Motor neuron (in vitro differentiated cells): ENCODE measurements at regions not wholly inside any gene's neighbourhood (a gene's known extent, or its start where the extent isn't known, plus 50 kb on each side); places are given as distances from the start of the nearest gene placed in this dataset.

Source experiments
- ATAC-seq, 8 experiments: fragments of 200-7000 bp; cut with Tn5 transposase; replicated peaks in 6 of 8; 2 replicates each; pipeline ENCODE4 v1.8.0; 2021; ENCODE audit warnings: mild to moderate bottlenecking in 8 of 8, moderate library complexity in 8 of 8
- H3K27ac ChIP-seq, 2 donors: fragments of 250-450 bp; sonication (Bioruptor Pico); 2 replicates each; pipeline ENCODE4 v1.9.0; 2021; ENCODE audit warnings: antibody characterized with exemption in 2 of 2, mild to moderate bottlenecking in 2 of 2, moderate library complexity in 1 of 2
- H3K4me1 ChIP-seq, 2 donors: fragments of 250-450 bp; sonication (Bioruptor Pico); replicated peaks in 1 of 2; 2 replicates each; pipeline ENCODE4 v1.6.1; 2021; ENCODE audit warnings: antibody characterized with exemption in 2 of 2, mild to moderate bottlenecking in 2 of 2, moderate library complexity in 1 of 2
- H3K4me3 ChIP-seq, 5 donors: fragments of 250-450 bp; sonication (Bioruptor Pico); 2 replicates each; pipeline ENCODE4 v1.9.0; 2021; ENCODE audit warnings: antibody characterized with exemption in 5 of 5, mild to moderate bottlenecking in 5 of 5, moderate library complexity in 4 of 5
- WGBS, 10 experiments: fragments of 450-650 bp; shearing (Covaris generic); methylation state at CpG; one replicate each; pipeline ENCODE4 v1.0.0; 2022; 5-methylcytosine and 5-hydroxymethylcytosine counted together
- in situ Hi-C, 9 experiments: fragments of 400-800 bp; cut with MboI; loops; one replicate each; pipeline ENCODE4 v1.15.0; 2021; ENCODE audit warnings: low sequenced_read_pairs in 9 of 9, low pct_unique_long_range_greater_than_20kb in 2 of 9; ENCODE audit not compliant: unreplicated experiment in 9 of 9

- Histone ChIP-seq H3K4me3 (no peak overlapping the region), H3K27ac (no peak overlapping the region), H3K4me1 (peaks cover 10 to 58% of the 10 kb centered on the region in 2 donors)
- ATAC-seq = peak in 3 of 8 experiments; percentile 19 to 76 (median 67)
- in situ Hi-C loops = no loop called here
- WGBS, 10 experiments = 39 to 94% (median 81%) methylated on average over 2 to 5 of the region's 5 CpGs; no CpG with 5 or more reads in 3 of the 10 experiments
These were observed 225.6 kb upstream of the PBX1 start for GRCh38 chr1:164333387-164333786.

GRCh38 chr1:164337394-164337793 is 221.6 kb upstream of the PBX1 start:
- WGBS, 10 experiments = 0 to 33% (median 20%) methylated on average over 1 to 2 of the region's 2 CpGs; no CpG with 5 or more reads in 5 of the 10 experiments
- in situ Hi-C loops = no loop called here
- ATAC-seq = peak in 5 of 8 experiments; percentile 73 to 91 (median 87)

GRCh38 chr1:164337885-164338284 is 221.1 kb upstream of the PBX1 start:
- H3K27ac ChIP-seq = no peak overlapping the region
- in situ Hi-C loops = no loop called here
- H3K4me1 ChIP-seq = peaks cover 10 to 49% of the 10 kb centered on the region in 2 donors
- WGBS, 10 experiments = 50 to 100% (median 67%) methylated on average over 1 of the region's 1 CpG; no CpG with 5 or more reads in 3 of the 10 experiments
- H3K4me3 ChIP-seq = no peak overlapping the region
- peak in 5 of 8 experiments; percentile 21 to 35 (median 28) for ATAC-seq

More at GRCh38 chr1:164337394-164337793, 221.6 kb upstream of the PBX1 start:
- peaks cover 10 to 49% of the 10 kb centered on the region in 2 donors for H3K4me1 ChIP-seq
- no peak overlapping the region for H3K4me3 ChIP-seq
- peak overlapping the region in 1 of 2 donors; percentile 1 for H3K27ac ChIP-seq

GRCh38 chr1:164343189-164343588 is 215.8 kb upstream of the PBX1 start:
- ATAC-seq = no peak
- WGBS, 10 experiments = 50 to 92% (median 63%) methylated on average over 2 of the region's 2 CpGs; no CpG with 5 or more reads in 5 of the 10 experiments
- Histone ChIP-seq H3K4me3 (no peak overlapping the region), H3K4me1 (no peaks in the 10 kb centered on the region), H3K27ac (no peak overlapping the region)
- in situ Hi-C loops = no loop called here

DNA sequence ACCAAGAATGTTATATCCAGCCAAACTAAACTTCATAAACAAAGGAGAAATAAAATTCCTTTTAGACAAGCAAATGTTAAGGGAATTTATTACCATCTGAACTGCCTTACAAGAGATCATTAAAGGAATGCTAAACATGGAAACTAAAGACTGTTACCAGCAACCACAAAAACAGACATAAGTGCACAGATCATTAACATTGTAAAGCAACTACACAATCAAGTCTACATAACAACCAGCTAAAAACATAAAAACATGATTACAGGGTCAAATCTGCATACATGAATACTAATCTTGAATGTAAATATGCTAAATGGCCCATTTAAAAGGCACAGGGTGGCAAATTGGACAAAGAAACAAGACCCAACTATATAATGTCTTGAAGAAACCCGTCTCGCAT is 211.0 kb upstream of the PBX1 start:
- Histone ChIP-seq H3K4me3 (no peak overlapping the region), H3K4me1 (no peaks in the 10 kb centered on the region), H3K27ac (no peak overlapping the region)
- WGBS, 10 experiments = 0 to 100% (median 64%) methylated on average over 1 to 2 of the region's 2 CpGs; no CpG with 5 or more reads in 2 of the 10 experiments
- in situ Hi-C loops = no loop called here
- ATAC-seq = peak in 2 of 8 experiments; percentile 41 to 93

DNA sequence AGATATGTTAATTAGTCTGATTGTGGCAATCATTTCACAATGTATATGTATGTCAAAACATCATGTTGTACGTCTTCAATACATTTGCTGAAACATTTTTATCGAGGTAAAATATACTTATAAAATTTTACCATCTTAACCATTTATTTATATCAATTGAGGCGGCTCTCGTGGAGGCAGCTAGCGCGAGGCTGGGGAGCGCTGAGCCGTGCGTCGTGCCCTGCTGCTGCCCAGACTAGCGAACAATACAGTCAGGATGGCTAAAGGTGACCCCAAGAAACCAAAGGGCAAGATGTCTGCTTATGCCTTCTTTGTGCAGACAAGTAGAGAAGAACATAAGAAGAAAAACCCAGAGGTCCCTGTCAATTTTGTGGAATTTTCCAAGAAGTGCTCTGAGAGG is 202.5 kb upstream of the PBX1 start:
- Histone ChIP-seq H3K27ac (no peak overlapping the region), H3K4me1 (no peaks in the 10 kb centered on the region), H3K4me3 (no peak overlapping the region)
- 67 to 100% (median 90%) methylated on average over 1 to 11 of the region's 11 CpGs for WGBS, 10 experiments
- ATAC-seq = no peak
- in situ Hi-C loops = no loop called here

- 0 to 100% (median 93%) methylated on average over 1 of the region's 1 CpG; no CpG with 5 or more reads in 4 of the 10 experiments for WGBS, 10 experiments
- Histone ChIP-seq H3K27ac (no peak overlapping the region), H3K4me3 (no peak overlapping the region), H3K4me1 (no peaks in the 10 kb centered on the region)
- no peak for ATAC-seq
- in situ Hi-C loops = no loop called here
These were observed 198.7 kb upstream of the PBX1 start for GRCh38 chr1:164360265-164360664.

GRCh38 chr1:164361927-164362326 is 197.1 kb upstream of the PBX1 start:
- in situ Hi-C loops = no loop called here

DNA sequence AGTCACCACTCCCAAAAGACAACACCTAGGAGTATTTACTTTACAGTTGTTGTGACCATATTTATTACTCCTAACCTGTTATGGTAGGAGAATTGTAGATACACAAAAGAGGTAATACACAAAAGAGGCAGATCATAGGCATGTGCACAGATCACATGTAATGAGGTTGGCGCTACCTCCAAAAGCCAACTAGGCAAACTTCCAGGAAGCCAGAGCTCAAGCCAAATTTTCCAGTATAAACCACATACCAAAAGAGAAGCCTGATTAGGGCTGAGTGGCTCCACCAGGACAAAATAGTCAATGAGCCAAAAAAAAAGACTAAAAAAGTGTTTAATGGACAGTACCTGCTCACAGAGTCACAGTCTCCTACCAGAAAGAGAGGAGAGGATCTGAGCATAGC is 195.0 kb upstream of the PBX1 start:
- 88 to 100% (median 100%) methylated on average over 1 of the region's 1 CpG; no CpG with 5 or more reads in 5 of the 10 experiments for WGBS, 10 experiments
- no peaks in the 10 kb centered on the region for H3K4me1 ChIP-seq
- ATAC-seq = no peak
- H3K27ac ChIP-seq = no peak overlapping the region
- no peak overlapping the region for H3K4me3 ChIP-seq
- in situ Hi-C loops = no loop called here

More at GRCh38 chr1:164361927-164362326, 197.1 kb upstream of the PBX1 start:
- Histone ChIP-seq H3K4me1 (no peaks in the 10 kb centered on the region), H3K4me3 (no peak overlapping the region), H3K27ac (no peak overlapping the region)
- no peak for ATAC-seq
- 60 to 100% (median 81%) methylated on average over 1 to 2 of the region's 2 CpGs; no CpG with 5 or more reads in 4 of the 10 experiments for WGBS, 10 experiments

DNA sequence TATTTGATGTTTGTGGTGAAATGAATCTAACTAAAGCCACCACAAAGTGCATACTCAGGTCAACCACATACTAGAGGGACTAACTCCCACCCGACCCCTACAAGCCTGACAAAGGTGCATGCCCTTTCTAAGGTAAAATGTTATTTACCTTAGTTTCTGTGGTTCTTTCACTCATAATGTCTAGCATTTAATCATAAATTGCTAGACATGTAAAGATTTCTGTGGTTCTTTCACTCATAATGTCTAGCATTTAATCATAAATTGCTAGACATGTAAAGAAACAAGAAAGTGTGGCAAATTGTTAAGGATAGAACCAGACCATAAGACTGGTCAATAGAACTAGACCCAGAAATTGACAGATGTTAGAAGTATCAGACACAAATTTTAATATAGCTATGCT is 193.0 kb upstream of the PBX1 start:
- in situ Hi-C loops = no loop called here
- 25 to 100% (median 73%) methylated on average over 1 of the region's 1 CpG; no CpG with 5 or more reads in 6 of the 10 experiments for WGBS, 10 experiments
- Histone ChIP-seq H3K4me3 (no peak overlapping the region), H3K27ac (no peak overlapping the region), H3K4me1 (no peaks in the 10 kb centered on the region)
- no peak for ATAC-seq

GRCh38 chr1:164369698-164370365 is 189.2 kb upstream of the PBX1 start:
- H3K4me1 ChIP-seq = no peaks in the 10 kb centered on the region
- 8 to 93% (median 80%) methylated on average over 2 to 4 of the region's 4 CpGs for WGBS, 10 experiments
- in situ Hi-C loops = no loop called here
- no peak overlapping the region for H3K27ac ChIP-seq
- no peak overlapping the region for H3K4me3 ChIP-seq
- no peak for ATAC-seq

- in situ Hi-C loops = no loop called here
These were observed 178.1 kb upstream of the PBX1 start for GRCh38 chr1:164380893-164381292.

GRCh38 chr1:164382384-164382783 is 176.6 kb upstream of the PBX1 start:
- H3K27ac ChIP-seq = no peak overlapping the region
- no peaks in the 10 kb centered on the region for H3K4me1 ChIP-seq
- H3K4me3 ChIP-seq = no peak overlapping the region
- no peak for ATAC-seq
- in situ Hi-C loops = no loop called here
- 72 to 100% (median 88%) methylated on average over 1 to 8 of the region's 8 CpGs; no CpG with 5 or more reads in 2 of the 10 experiments for WGBS, 10 experiments

More at GRCh38 chr1:164380893-164381292, 178.1 kb upstream of the PBX1 start:
- no peak overlapping the region for H3K27ac ChIP-seq
- ATAC-seq = no peak
- 0 to 80% (median 45%) methylated on average over 1 to 4 of the region's 4 CpGs for WGBS, 10 experiments
- no peaks in the 10 kb centered on the region for H3K4me1 ChIP-seq
- no peak overlapping the region for H3K4me3 ChIP-seq

DNA sequence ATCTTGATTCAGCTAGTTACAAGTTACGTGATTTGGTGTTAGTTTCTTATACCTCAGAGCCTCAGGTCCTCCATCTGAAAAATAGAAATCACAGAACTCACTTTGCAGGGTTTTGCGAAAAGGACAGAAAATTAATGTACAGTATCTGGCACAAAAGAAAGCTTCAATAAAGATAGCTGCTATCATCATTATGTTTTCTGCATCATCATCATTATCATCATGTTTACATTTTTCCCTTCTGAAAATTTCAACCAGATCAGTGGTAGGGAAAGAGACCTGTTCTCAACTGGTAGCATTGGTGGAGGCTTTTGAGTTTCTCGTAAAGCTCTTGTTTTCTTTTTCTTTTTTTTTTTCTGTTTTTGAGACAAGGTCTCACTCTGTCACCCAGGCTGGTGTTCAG is 174.7 kb upstream of the PBX1 start:
- no peaks in the 10 kb centered on the region for H3K4me1 ChIP-seq
- 52 to 100% (median 92%) methylated on average over 2 to 3 of the region's 3 CpGs for WGBS, 10 experiments
- ATAC-seq = no peak
- no peak overlapping the region for H3K27ac ChIP-seq
- H3K4me3 ChIP-seq = no peak overlapping the region
- in situ Hi-C loops = no loop called here
